H1 (cell line): ENCODE measurements at regions not wholly inside any gene's neighbourhood (a gene's known extent, or its start where the extent isn't known, plus 50 kb on each side); places are given as distances from the start of the nearest gene placed in this dataset.

Source experiments
- BCL11A ChIP-seq, 2 experiments: IDR thresholded peaks; one replicate each; pipeline ENCODE4 v1.6.1; 2011; ENCODE audit warnings: low read depth in 2 of 2, low read length in 2 of 2, mild to moderate bottlenecking in 2 of 2
- EZH2 ChIP-seq: fragments of 200-600 bp; sonication (generic); IDR thresholded peaks from 2 replicates; pipeline ENCODE4 v1.7.1; 2012; ENCODE audit warnings: low read depth, mild to moderate bottlenecking, moderate library complexity, low read length, inconsistent platforms; ENCODE audit not compliant: severe bottlenecking
- JUND ChIP-seq: IDR thresholded peaks from 2 replicates; pipeline ENCODE4 v1.6.1; 2011; ENCODE audit warnings: mild to moderate bottlenecking, improper control_type of control experiment, low read length
- POLR2AphosphoS5 ChIP-seq: IDR thresholded peaks from 2 replicates; pipeline ENCODE4 v1.6.1; 2011; ENCODE audit warnings: low read depth, low read length
- TAF1 ChIP-seq: IDR thresholded peaks from 2 replicates; pipeline ENCODE4 v1.6.1; 2011; ENCODE audit warnings: mild to moderate bottlenecking, low read depth, low read length
- TF ChIP-seq, protein P1 (sequence below): fragments of 300-600 bp; sonication (generic); IDR thresholded peaks from 2 replicates; pipeline ENCODE4 v1.7.1; 2012; ENCODE audit warnings: low read length, moderate library complexity, mild to moderate bottlenecking, inconsistent platforms; ENCODE audit not compliant: insufficient replicate concordance

DNA sequence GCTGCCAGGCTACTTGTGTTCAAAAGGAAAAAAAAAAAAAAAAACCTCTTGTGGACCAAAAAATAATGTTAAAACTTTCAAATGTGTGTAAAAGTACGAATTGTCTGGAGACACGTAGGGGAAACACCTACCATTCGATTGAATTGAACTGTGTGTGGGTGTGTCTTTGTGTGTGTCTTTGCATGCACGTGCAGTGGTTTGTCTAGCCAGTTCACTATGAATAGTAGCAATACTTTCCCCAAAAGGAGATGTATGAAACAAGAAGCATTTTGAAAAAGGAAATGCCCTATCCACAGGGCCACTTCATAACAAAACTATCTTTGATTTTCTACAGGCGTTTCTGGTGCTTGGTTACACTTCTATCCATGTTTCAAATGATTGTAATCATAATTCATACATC, 186.8 kb downstream of the RPRM start (continued):
- TF ChIP-seq, protein P1, sequence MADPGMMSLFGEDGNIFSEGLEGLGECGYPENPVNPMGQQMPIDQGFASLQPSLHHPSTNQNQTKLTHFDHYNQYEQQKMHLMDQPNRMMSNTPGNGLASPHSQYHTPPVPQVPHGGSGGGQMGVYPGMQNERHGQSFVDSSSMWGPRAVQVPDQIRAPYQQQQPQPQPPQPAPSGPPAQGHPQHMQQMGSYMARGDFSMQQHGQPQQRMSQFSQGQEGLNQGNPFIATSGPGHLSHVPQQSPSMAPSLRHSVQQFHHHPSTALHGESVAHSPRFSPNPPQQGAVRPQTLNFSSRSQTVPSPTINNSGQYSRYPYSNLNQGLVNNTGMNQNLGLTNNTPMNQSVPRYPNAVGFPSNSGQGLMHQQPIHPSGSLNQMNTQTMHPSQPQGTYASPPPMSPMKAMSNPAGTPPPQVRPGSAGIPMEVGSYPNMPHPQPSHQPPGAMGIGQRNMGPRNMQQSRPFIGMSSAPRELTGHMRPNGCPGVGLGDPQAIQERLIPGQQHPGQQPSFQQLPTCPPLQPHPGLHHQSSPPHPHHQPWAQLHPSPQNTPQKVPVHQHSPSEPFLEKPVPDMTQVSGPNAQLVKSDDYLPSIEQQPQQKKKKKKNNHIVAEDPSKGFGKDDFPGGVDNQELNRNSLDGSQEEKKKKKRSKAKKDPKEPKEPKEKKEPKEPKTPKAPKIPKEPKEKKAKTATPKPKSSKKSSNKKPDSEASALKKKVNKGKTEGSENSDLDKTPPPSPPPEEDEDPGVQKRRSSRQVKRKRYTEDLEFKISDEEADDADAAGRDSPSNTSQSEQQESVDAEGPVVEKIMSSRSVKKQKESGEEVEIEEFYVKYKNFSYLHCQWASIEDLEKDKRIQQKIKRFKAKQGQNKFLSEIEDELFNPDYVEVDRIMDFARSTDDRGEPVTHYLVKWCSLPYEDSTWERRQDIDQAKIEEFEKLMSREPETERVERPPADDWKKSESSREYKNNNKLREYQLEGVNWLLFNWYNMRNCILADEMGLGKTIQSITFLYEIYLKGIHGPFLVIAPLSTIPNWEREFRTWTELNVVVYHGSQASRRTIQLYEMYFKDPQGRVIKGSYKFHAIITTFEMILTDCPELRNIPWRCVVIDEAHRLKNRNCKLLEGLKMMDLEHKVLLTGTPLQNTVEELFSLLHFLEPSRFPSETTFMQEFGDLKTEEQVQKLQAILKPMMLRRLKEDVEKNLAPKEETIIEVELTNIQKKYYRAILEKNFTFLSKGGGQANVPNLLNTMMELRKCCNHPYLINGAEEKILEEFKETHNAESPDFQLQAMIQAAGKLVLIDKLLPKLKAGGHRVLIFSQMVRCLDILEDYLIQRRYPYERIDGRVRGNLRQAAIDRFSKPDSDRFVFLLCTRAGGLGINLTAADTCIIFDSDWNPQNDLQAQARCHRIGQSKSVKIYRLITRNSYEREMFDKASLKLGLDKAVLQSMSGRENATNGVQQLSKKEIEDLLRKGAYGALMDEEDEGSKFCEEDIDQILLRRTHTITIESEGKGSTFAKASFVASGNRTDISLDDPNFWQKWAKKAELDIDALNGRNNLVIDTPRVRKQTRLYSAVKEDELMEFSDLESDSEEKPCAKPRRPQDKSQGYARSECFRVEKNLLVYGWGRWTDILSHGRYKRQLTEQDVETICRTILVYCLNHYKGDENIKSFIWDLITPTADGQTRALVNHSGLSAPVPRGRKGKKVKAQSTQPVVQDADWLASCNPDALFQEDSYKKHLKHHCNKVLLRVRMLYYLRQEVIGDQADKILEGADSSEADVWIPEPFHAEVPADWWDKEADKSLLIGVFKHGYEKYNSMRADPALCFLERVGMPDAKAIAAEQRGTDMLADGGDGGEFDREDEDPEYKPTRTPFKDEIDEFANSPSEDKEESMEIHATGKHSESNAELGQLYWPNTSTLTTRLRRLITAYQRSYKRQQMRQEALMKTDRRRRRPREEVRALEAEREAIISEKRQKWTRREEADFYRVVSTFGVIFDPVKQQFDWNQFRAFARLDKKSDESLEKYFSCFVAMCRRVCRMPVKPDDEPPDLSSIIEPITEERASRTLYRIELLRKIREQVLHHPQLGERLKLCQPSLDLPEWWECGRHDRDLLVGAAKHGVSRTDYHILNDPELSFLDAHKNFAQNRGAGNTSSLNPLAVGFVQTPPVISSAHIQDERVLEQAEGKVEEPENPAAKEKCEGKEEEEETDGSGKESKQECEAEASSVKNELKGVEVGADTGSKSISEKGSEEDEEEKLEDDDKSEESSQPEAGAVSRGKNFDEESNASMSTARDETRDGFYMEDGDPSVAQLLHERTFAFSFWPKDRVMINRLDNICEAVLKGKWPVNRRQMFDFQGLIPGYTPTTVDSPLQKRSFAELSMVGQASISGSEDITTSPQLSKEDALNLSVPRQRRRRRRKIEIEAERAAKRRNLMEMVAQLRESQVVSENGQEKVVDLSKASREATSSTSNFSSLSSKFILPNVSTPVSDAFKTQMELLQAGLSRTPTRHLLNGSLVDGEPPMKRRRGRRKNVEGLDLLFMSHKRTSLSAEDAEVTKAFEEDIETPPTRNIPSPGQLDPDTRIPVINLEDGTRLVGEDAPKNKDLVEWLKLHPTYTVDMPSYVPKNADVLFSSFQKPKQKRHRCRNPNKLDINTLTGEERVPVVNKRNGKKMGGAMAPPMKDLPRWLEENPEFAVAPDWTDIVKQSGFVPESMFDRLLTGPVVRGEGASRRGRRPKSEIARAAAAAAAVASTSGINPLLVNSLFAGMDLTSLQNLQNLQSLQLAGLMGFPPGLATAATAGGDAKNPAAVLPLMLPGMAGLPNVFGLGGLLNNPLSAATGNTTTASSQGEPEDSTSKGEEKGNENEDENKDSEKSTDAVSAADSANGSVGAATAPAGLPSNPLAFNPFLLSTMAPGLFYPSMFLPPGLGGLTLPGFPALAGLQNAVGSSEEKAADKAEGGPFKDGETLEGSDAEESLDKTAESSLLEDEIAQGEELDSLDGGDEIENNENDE: no peak
- no peak for TF ChIP-seq EZH2
- no peak for TF ChIP-seq BCL11A (IDR thresholded peaks at IDR 0.05; ENCODE audit: low read depth in 2 of 2, low read length in 2 of 2)
- TF ChIP-seq POLR2AphosphoS5: no peak
- no peak for TF ChIP-seq JUND
- no peak for TF ChIP-seq TAF1
